ENCODE measurements at regions not wholly inside any gene's neighbourhood (a gene's known extent, or its start where the extent isn't known, plus 50 kb on each side); places are given as distances from the start of the nearest gene placed in this dataset.
"Not testable (repeated sequence)": the region's sequence is repeated elsewhere in the genome, so short reads cannot be mapped to it uniquely, and the experiment has no call there.

DNA sequence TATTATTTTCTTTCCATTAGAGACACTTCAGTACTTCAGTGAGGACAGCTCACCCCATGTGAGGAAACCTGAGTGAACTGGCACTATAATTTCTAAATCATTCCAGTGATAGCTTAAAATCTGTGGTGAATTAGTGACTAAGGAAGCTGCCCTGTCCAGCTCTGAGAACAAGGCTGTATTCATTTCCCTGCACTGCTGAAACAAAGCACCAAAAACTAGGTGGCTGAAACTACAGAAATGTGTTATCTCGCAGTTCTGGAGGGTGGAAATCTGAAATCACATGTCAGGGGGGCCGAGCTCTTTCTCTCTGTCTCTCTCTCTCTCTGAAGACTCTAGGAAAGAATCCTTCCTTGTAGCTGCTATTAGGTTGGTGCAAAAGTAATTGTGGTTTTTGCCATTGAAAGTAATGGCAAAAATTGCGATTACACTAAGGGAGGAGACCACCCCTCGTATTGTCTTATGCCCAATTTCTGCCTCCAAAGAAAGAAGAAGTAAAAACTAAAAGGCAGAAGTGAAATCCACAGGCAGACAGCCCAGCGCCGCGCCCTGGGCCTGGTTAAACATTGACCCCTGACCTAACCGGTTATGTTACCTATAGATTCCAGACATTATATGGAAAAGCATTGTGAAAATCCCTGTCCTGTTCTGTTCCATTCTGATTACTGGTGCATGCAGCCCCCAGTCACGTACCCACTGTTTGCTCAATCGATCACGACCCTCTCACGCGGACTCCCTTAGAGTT, 153.0 kb upstream of the LRRN1 start:
- TF ChIP-seq, protein P1, sequence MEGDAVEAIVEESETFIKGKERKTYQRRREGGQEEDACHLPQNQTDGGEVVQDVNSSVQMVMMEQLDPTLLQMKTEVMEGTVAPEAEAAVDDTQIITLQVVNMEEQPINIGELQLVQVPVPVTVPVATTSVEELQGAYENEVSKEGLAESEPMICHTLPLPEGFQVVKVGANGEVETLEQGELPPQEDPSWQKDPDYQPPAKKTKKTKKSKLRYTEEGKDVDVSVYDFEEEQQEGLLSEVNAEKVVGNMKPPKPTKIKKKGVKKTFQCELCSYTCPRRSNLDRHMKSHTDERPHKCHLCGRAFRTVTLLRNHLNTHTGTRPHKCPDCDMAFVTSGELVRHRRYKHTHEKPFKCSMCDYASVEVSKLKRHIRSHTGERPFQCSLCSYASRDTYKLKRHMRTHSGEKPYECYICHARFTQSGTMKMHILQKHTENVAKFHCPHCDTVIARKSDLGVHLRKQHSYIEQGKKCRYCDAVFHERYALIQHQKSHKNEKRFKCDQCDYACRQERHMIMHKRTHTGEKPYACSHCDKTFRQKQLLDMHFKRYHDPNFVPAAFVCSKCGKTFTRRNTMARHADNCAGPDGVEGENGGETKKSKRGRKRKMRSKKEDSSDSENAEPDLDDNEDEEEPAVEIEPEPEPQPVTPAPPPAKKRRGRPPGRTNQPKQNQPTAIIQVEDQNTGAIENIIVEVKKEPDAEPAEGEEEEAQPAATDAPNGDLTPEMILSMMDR (IDR thresholded peaks at IDR 0.05): not testable (repeated sequence)
- TF ChIP-seq, protein P2, sequence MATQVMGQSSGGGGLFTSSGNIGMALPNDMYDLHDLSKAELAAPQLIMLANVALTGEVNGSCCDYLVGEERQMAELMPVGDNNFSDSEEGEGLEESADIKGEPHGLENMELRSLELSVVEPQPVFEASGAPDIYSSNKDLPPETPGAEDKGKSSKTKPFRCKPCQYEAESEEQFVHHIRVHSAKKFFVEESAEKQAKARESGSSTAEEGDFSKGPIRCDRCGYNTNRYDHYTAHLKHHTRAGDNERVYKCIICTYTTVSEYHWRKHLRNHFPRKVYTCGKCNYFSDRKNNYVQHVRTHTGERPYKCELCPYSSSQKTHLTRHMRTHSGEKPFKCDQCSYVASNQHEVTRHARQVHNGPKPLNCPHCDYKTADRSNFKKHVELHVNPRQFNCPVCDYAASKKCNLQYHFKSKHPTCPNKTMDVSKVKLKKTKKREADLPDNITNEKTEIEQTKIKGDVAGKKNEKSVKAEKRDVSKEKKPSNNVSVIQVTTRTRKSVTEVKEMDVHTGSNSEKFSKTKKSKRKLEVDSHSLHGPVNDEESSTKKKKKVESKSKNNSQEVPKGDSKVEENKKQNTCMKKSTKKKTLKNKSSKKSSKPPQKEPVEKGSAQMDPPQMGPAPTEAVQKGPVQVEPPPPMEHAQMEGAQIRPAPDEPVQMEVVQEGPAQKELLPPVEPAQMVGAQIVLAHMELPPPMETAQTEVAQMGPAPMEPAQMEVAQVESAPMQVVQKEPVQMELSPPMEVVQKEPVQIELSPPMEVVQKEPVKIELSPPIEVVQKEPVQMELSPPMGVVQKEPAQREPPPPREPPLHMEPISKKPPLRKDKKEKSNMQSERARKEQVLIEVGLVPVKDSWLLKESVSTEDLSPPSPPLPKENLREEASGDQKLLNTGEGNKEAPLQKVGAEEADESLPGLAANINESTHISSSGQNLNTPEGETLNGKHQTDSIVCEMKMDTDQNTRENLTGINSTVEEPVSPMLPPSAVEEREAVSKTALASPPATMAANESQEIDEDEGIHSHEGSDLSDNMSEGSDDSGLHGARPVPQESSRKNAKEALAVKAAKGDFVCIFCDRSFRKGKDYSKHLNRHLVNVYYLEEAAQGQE (IDR thresholded peaks at IDR 0.05): not testable (repeated sequence)
- TF ChIP-seq RFX5 (IDR thresholded peaks at IDR 0.05); POLR2A (IDR thresholded peaks at IDR 0.05; ENCODE audit: low read length); CHD2 (IDR thresholded peaks at IDR 0.05; ENCODE audit: low read length, partially characterized antibody); NR3C1 (IDR thresholded peaks at IDR 0.05); RNF2 (IDR thresholded peaks at IDR 0.05; ENCODE audit: borderline replicate concordance, low read depth); RAD21 (conservative IDR thresholded peaks at IDR 0.05 in 1 of 2, IDR thresholded peaks at IDR 0.05 in 1 of 2); MAZ (IDR thresholded peaks at IDR 0.05; ENCODE audit: borderline replicate concordance, low read depth, low read length); CBX2 (IDR thresholded peaks at IDR 0.05; ENCODE audit: borderline replicate concordance, low read depth); BHLHE40 (IDR thresholded peaks at IDR 0.05; ENCODE audit: low read depth, low read length): not testable (repeated sequence)
- TF ChIP-seq, protein P3, sequence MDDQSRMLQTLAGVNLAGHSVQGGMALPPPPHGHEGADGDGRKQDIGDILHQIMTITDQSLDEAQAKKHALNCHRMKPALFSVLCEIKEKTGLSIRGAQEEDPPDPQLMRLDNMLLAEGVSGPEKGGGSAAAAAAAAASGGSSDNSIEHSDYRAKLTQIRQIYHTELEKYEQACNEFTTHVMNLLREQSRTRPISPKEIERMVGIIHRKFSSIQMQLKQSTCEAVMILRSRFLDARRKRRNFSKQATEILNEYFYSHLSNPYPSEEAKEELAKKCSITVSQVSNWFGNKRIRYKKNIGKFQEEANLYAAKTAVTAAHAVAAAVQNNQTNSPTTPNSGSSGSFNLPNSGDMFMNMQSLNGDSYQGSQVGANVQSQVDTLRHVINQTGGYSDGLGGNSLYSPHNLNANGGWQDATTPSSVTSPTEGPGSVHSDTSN (IDR thresholded peaks at IDR 0.05): not testable (repeated sequence)

Measured in A549 (cell line).